Transverse colon (tissue), 4 donors: ENCODE measurements at regions not wholly inside any gene's neighbourhood (a gene's known extent, or its start where the extent isn't known, plus 50 kb on each side); places are given as distances from the start of the nearest gene placed in this dataset.

Source experiments
- DNase-seq: peaks from one replicate; pipeline ENCODE4 v3.0.0-alpha.2; 2019
- H3K27ac ChIP-seq, 4 donors: fragments of 200-600 bp; sonication (generic); 2 replicates each; pipeline ENCODE4 v1.5.1; 2016 to 2018; ENCODE audit warnings: inconsistent platforms in 4 of 4
- H3K27me3 ChIP-seq: fragments of 200-600 bp; sonication (generic); 2 replicates; pipeline ENCODE4 v1.5.1; 2017; ENCODE audit warnings: inconsistent platforms
- H3K36me3 ChIP-seq, 4 donors: fragments of 200-600 bp; sonication (generic); 2 replicates each; pipeline ENCODE4 v1.5.1; 2017 to 2019; ENCODE audit warnings: inconsistent platforms in 4 of 4
- H3K4me1 ChIP-seq, 4 donors: fragments of 200-600 bp; sonication (generic); 2 replicates each; pipeline ENCODE4 v1.5.1; 2017 to 2020; ENCODE audit warnings: inconsistent platforms in 4 of 4
- H3K4me3 ChIP-seq, 4 donors: fragments of 200-600 bp; sonication (generic); 1 replicate in 1 of 4; 2 replicates in 3 of 4; pipeline versions ENCODE4 v1.5.1 to v1.6.1; 2017 to 2019; ENCODE audit warnings: inconsistent platforms in 4 of 4
- H3K9me3 ChIP-seq, 2 donors: fragments of 200-600 bp; sonication (generic); 2 replicates each; pipeline ENCODE4 v1.5.1; 2017 to 2019; ENCODE audit warnings: inconsistent platforms in 2 of 2
- CTCF ChIP-seq, 5 experiments: fragments of 200-600 bp in 3 of 5; fragments of 450-650 bp in 2 of 5; sonication (generic) in 3 of 5; IDR thresholded peaks; 1 replicate in 2 of 5; 2 replicates in 3 of 5; pipeline ENCODE4 v1.5.1; 2016 to 2017; ENCODE audit warnings: antibody characterized with exemption in 5 of 5, inconsistent platforms in 3 of 5, mild to moderate bottlenecking in 2 of 5, moderate library complexity in 1 of 5
- EP300 ChIP-seq: sonication (generic); formaldehyde crosslinking; IDR thresholded peaks from one replicate; pipeline ENCODE4 v1.6.1; 2017; ENCODE audit warnings: antibody characterized with exemption, low read depth
- POLR2A ChIP-seq: fragments of 450-650 bp; IDR thresholded peaks from one replicate; pipeline ENCODE4 v1.6.1; 2016; ENCODE audit warnings: antibody characterized with exemption, mild to moderate bottlenecking, moderate library complexity
- POLR2AphosphoS5 ChIP-seq, 3 donors: sonication (generic); formaldehyde crosslinking; IDR thresholded peaks; one replicate each; pipeline ENCODE4 v1.6.1; 2016; ENCODE audit warnings: antibody characterized with exemption in 3 of 3
- WGBS, 2 donors: methylation state at CpG; one replicate each; pipeline ENCODE4 v1.1.5; 2018; ENCODE audit warnings: low coverage in 1 of 2; 5-methylcytosine and 5-hydroxymethylcytosine counted together
- in situ Hi-C, 4 donors: fragments of 200-750 bp; cut with MboI; loops; one replicate each; pipeline versions ENCODE4 v1.15.0 to v1.15.1; 2017; ENCODE audit warnings: low sequenced_read_pairs in 3 of 4, low pct_ligation_motif_present in 1 of 4, low pct_unique_long_range_greater_than_20kb in 1 of 4
- intact Hi-C: fragments of 100-400 bp; cut with DNase I; formaldehyde crosslinking; loops from one replicate; pipeline ENCODE4 v1.15.1; 2023; ENCODE audit warnings: low total_unique reads

- TF ChIP-seq CTCF (IDR thresholded peaks at IDR 0.05), result no peak
- no peak for TF ChIP-seq POLR2A
- TF ChIP-seq EP300, result no peak
- no peak for TF ChIP-seq POLR2AphosphoS5 (IDR thresholded peaks at IDR 0.05)
- Histone ChIP-seq H3K4me1 (no peaks in the 10 kb centered on the region), H3K9me3 (no peaks in the 10 kb centered on the region), H3K36me3 (no peaks in the 10 kb centered on the region), H3K27me3 (no peaks in the 10 kb centered on the region), H3K27ac (no peak overlapping the region), H3K4me3 (no peak overlapping the region)
- in situ Hi-C loops (no loop called here), intact Hi-C loops (no loop called here)
- no peak for DNase-seq
- WGBS, 2 donors, result 63% methylated on average over 15 of the region's 15 CpGs; no CpG with 5 or more reads in 1 of the 2 donors
Measured at GRCh38 chr22:49208768-49209252, 618.9 kb downstream of the BRD1 start.

- no peaks in the 10 kb centered on the region for H3K27me3 ChIP-seq
- intact Hi-C loops, result no loop called here
- no peak for DNase-seq
- no peak overlapping the region for H3K4me3 ChIP-seq
- no peaks in the 10 kb centered on the region for H3K9me3 ChIP-seq
- no peaks in the 10 kb centered on the region for H3K4me1 ChIP-seq
- WGBS, 2 donors, result 73% methylated on average over 2 of the region's 2 CpGs; no CpG with 5 or more reads in 1 of the 2 donors
- in situ Hi-C loops, result no loop called here
- no peaks in the 10 kb centered on the region for H3K36me3 ChIP-seq
- TF ChIP-seq POLR2A (no peak), EP300 (no peak), POLR2AphosphoS5 (IDR thresholded peaks at IDR 0.05) (no peak), CTCF (IDR thresholded peaks at IDR 0.05) (no peak)
- H3K27ac ChIP-seq, result no peak overlapping the region
Measured at GRCh38 chr22:49208004-49208402, 619.7 kb downstream of the BRD1 start.

GRCh38 chr22:49207008-49208003 is 620.4 kb downstream of the BRD1 start:
- no peak for DNase-seq
- WGBS, 2 donors, result 67 to 71% methylated on average over 5 to 16 of the region's 16 CpGs
- Histone ChIP-seq H3K27ac (no peak overlapping the region), H3K9me3 (no peaks in the 10 kb centered on the region), H3K27me3 (no peaks in the 10 kb centered on the region), H3K4me3 (no peak overlapping the region), H3K36me3 (no peaks in the 10 kb centered on the region), H3K4me1 (no peaks in the 10 kb centered on the region)
- intact Hi-C loops, result no loop called here
- TF ChIP-seq CTCF (IDR thresholded peaks at IDR 0.05) (no peak), POLR2AphosphoS5 (IDR thresholded peaks at IDR 0.05) (no peak), POLR2A (no peak), EP300 (no peak)
- in situ Hi-C loops, result no loop called here

- no peaks in the 10 kb centered on the region for H3K27me3 ChIP-seq
- WGBS, 2 donors, result 67 to 90% methylated on average over 1 to 12 of the region's 12 CpGs
- TF ChIP-seq POLR2AphosphoS5 (IDR thresholded peaks at IDR 0.05) (no peak), EP300 (no peak), CTCF (IDR thresholded peaks at IDR 0.05) (no peak), POLR2A (no peak)
Measured at GRCh38 chr22:49206281-49206680, 621.4 kb downstream of the BRD1 start.

More at GRCh38 chr22:49206281-49206680, 621.4 kb downstream of the BRD1 start:
- intact Hi-C loops (no loop called here), in situ Hi-C loops (no loop called here)
- no peak for DNase-seq
- Histone ChIP-seq H3K9me3 (no peaks in the 10 kb centered on the region), H3K27ac (no peak overlapping the region), H3K4me1 (no peaks in the 10 kb centered on the region), H3K36me3 (no peaks in the 10 kb centered on the region), H3K4me3 (no peak overlapping the region)
